GM19468 (cell line): ENCODE measurements at regions not wholly inside any gene's neighbourhood (a gene's known extent, or its start where the extent isn't known, plus 50 kb on each side); places are given as distances from the start of the nearest gene placed in this dataset.

Source experiments
- ATAC-seq: cut with Tn5 transposase; IDR thresholded peaks from one replicate; pipeline ENCODE4 v1.9.1; 2021; ENCODE audit warnings: mild to moderate bottlenecking, moderate library complexity, moderate number of reproducible peaks; ENCODE audit not compliant: unreplicated experiment; ENCODE audit errors: extremely low read depth

GRCh38 chr5:138631096-138631928, 56.1 kb upstream of the HSPA9 start:
- ATAC-seq, result no peak

GRCh38 chr5:138629392-138629791, 54.2 kb upstream of the HSPA9 start:
- no peak for ATAC-seq

GRCh38 chr5:138626333-138626944, 51.2 kb upstream of the HSPA9 start:
- ATAC-seq, result no peak

- no peak for ATAC-seq
Observed at GRCh38 chr5:138625134-138625533, 49.9 kb upstream of the HSPA9 start.
